HEK293T (cell line): ENCODE measurements at regions not wholly inside any gene's neighbourhood (a gene's known extent, or its start where the extent isn't known, plus 50 kb on each side); places are given as distances from the start of the nearest gene placed in this dataset.

Experiments used
- BHLHE40 ChIP-seq: fragments of 450-650 bp; IDR thresholded peaks from 2 replicates; pipeline ENCODE4 v1.6.1; 2016; ENCODE audit warnings: mild to moderate bottlenecking, moderate library complexity, borderline replicate concordance
- FOXK2 ChIP-seq: fragments of 450-650 bp; IDR thresholded peaks from 2 replicates; pipeline ENCODE4 v1.6.1; 2016; ENCODE audit warnings: mild to moderate bottlenecking
- FOXM1 ChIP-seq: fragments of 450-650 bp; IDR thresholded peaks from 2 replicates; pipeline ENCODE4 v1.6.1; 2017; ENCODE audit warnings: mild to moderate bottlenecking, borderline replicate concordance
- NFRKB ChIP-seq: fragments of 450-650 bp; IDR thresholded peaks from 2 replicates; pipeline ENCODE4 v1.6.1; 2016; ENCODE audit warnings: mild to moderate bottlenecking, moderate library complexity
- SP1 ChIP-seq: fragments of 450-650 bp; IDR thresholded peaks from 2 replicates; pipeline ENCODE4 v1.6.1; 2017

- no peak for TF ChIP-seq FOXM1
- TF ChIP-seq FOXK2 = no peak
- no peak for TF ChIP-seq BHLHE40
- no peak for TF ChIP-seq SP1
- TF ChIP-seq NFRKB = no peak
These were observed 611.4 kb downstream of the DACH1 start for GRCh38 chr13:71255633-71256032.
